ENCODE measurements at regions not wholly inside any gene's neighbourhood (a gene's known extent, or its start where the extent isn't known, plus 50 kb on each side); places are given as distances from the start of the nearest gene placed in this dataset.

DNA sequence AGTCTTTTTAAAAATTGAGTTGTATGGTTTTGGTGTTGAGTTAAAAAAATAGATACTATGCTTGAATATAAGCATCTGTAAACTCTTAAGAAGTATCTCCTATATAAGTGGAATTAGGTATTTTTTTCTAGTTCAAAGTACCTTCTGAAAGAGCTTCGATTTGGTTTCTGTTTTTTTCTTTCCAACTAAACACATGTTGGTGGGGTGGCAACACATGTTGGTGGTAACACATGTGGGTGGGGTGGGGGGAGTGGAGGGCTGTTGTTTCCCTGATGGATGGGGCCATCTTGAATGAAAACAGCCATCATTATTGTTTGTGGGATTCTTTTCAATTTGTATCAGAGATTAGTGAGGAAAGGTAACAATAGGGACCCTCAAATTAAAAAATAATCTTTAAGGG lies 178.9 kb downstream of the STK31 start:
- TF ChIP-seq CTCF (IDR thresholded peaks at IDR 0.05; ENCODE audit: poor library complexity, severe bottlenecking), result no peak
- no peak for TF ChIP-seq POLR2AphosphoS5 (IDR thresholded peaks at IDR 0.05)
- TF ChIP-seq REST (IDR thresholded peaks at IDR 0.05; ENCODE audit: borderline replicate concordance), result no peak
- no peak for TF ChIP-seq SMC3 (conservative IDR thresholded peaks at IDR 0.05; ENCODE audit: poor library complexity)
- no peak for TF ChIP-seq EP300 (conservative IDR thresholded peaks at IDR 0.05; ENCODE audit: poor library complexity, severe bottlenecking)
- TF ChIP-seq EZH2 (IDR thresholded peaks at IDR 0.05; ENCODE audit: borderline replicate concordance, insufficient read depth, low read length, poor library complexity, severe bottlenecking), result no peak
